HL-60 (cell line): ENCODE measurements at regions not wholly inside any gene's neighbourhood (a gene's known extent, or its start where the extent isn't known, plus 50 kb on each side); places are given as distances from the start of the nearest gene placed in this dataset.

ENCODE experiments used
- CTCF ChIP-seq: IDR thresholded peaks from one replicate; pipeline ENCODE4 v1.5.1; 2011; ENCODE audit warnings: low read length, control low read depth, inconsistent platforms; ENCODE audit not compliant: insufficient read depth
- GABPA ChIP-seq: IDR thresholded peaks from 2 replicates; pipeline ENCODE4 v1.6.1; 2012; ENCODE audit warnings: low read depth
- POLR2AphosphoS5 ChIP-seq: IDR thresholded peaks from 2 replicates; pipeline ENCODE4 v1.6.1; 2012; ENCODE audit warnings: low read depth
- REST ChIP-seq: IDR thresholded peaks from 2 replicates; pipeline ENCODE4 v1.6.1; 2012; ENCODE audit warnings: low read depth; ENCODE audit not compliant: insufficient replicate concordance

- no peak for TF ChIP-seq CTCF
- TF ChIP-seq REST = no peak
- no peak for TF ChIP-seq GABPA
- TF ChIP-seq POLR2AphosphoS5 = no peak
Measured at GRCh38 chr12:17334784-17335183, 728.8 kb upstream of the LMO3 start.
